GM12801 (cell line): ENCODE measurements at regions not wholly inside any gene's neighbourhood (a gene's known extent, or its start where the extent isn't known, plus 50 kb on each side); places are given as distances from the start of the nearest gene placed in this dataset.

ENCODE experiments used
- CTCF ChIP-seq: IDR thresholded peaks from one replicate; pipeline ENCODE4 v1.5.1; 2011; ENCODE audit warnings: control low read depth; ENCODE audit not compliant: insufficient read length; ENCODE audit errors: extremely low read depth

GRCh38 chr18:70698574-70698973, 409.7 kb downstream of the SOCS6 start:
- no peak for TF ChIP-seq CTCF

- TF ChIP-seq CTCF = no peak
Observed at GRCh38 chr18:70693246-70693645, 404.4 kb downstream of the SOCS6 start.

- TF ChIP-seq CTCF = no peak
Observed at GRCh38 chr18:70688286-70688685, 399.4 kb downstream of the SOCS6 start.

GRCh38 chr18:70684821-70685220, 396.0 kb downstream of the SOCS6 start:
- no peak for TF ChIP-seq CTCF

- no peak for TF ChIP-seq CTCF
Observed at GRCh38 chr18:70683263-70683662, 394.4 kb downstream of the SOCS6 start.

DNA sequence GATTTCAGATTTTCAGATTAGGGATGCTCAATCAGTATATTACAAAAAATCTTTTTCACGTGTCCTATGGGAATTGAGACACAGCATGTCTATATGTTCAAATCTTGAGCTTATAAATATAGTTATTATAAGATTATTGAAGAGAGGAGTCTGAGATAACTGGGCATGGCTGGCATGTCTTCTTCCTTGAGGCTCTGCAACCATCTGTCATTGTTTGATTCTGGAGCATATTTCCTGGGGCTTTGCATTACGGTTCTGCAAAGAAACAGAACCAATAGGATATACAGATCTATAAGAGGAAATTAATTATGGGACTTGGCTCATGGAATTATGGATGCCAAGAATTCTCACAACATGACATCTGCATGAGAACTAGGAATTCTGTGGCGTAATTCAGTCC, 386.1 kb downstream of the SOCS6 start:
- TF ChIP-seq CTCF = no peak

- TF ChIP-seq CTCF = no peak
Observed at GRCh38 chr18:70673831-70674230, 385.0 kb downstream of the SOCS6 start.

DNA sequence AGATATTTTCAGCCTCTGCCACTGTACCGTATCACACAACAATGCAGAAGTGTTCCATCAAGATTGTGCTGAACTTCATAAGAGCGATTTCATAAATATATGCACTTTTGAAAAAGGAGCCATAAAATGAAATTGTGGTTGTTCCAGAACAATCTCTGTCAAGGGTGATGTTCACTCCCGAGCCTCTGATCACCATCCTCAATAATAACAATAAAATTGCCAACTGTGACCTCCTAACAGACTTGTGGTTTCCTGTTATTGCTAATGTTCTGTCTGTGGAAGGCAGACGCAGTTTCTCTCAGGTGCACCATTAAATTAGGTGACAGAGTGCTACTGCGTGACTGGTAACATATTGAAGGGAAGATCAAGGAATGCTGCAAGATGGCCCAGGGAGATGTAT, 383.7 kb downstream of the SOCS6 start:
- TF ChIP-seq CTCF = no peak
